H1 (cell line): ENCODE measurements at regions not wholly inside any gene's neighbourhood (a gene's known extent, or its start where the extent isn't known, plus 50 kb on each side); places are given as distances from the start of the nearest gene placed in this dataset.

ENCODE experiments used
- BCL11A ChIP-seq, 2 experiments: IDR thresholded peaks; one replicate each; pipeline ENCODE4 v1.6.1; 2011; ENCODE audit warnings: low read depth in 2 of 2, low read length in 2 of 2, mild to moderate bottlenecking in 2 of 2
- PHF8 ChIP-seq: fragments of 200-600 bp; sonication (generic); conservative IDR thresholded peaks from 2 replicates; pipeline ENCODE4 v1.7.1; 2012; ENCODE audit warnings: low read depth, mild to moderate bottlenecking, inconsistent platforms, low read length, moderate library complexity
- SRF ChIP-seq: IDR thresholded peaks from 2 replicates; pipeline ENCODE4 v1.6.1; 2011; ENCODE audit warnings: mild to moderate bottlenecking, low read depth, low read length, moderate library complexity
- TBP ChIP-seq: IDR thresholded peaks from 2 replicates; pipeline ENCODE4 v1.6.1; 2011; ENCODE audit warnings: low read depth, low read length, improper control_type of control experiment
- USF2 ChIP-seq: IDR thresholded peaks from 2 replicates; pipeline ENCODE4 v1.6.1; 2011; ENCODE audit warnings: low read length, improper control_type of control experiment

DNA sequence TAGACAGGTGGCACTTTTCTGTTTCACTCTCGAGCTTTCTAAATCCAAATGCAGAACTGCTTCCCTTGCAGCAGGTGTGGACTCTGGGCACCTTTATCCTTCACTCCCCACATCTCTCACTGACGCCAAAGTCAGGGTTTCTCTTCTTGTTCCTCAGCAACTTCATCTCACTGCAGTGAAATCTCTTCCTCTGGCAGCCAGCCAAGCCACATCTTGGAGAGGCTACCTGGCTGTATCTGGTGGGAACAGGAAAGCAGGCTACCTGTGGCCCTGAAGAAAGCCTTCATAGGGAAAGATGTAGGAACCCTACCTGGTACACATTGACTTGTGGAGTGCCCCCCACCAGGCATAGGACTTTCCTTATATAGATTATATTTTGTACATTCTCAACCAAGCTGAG, 159.1 kb downstream of the UTP18 start (continued):
- TF ChIP-seq TBP = no peak
- TF ChIP-seq PHF8 = no peak
- no peak for TF ChIP-seq BCL11A (IDR thresholded peaks at IDR 0.05; ENCODE audit: low read depth in 2 of 2, low read length in 2 of 2)
- TF ChIP-seq SRF = no peak
- no peak for TF ChIP-seq USF2
